Panc1 (cell line): ENCODE measurements at regions not wholly inside any gene's neighbourhood (a gene's known extent, or its start where the extent isn't known, plus 50 kb on each side); places are given as distances from the start of the nearest gene placed in this dataset.

Source experiments
- ATAC-seq: fragments of 200-7000 bp; cut with Tn5 transposase; 2 replicates; pipeline ENCODE4 v1.9.1; 2020; ENCODE audit warnings: mild to moderate bottlenecking, moderate library complexity
- BruUV-seq: library from RNA; stranded (reverse); fragments of 400-500 nt; replicated peaks from 2 replicates; lab custom pipeline; 2021; lab: Mats Ljungman, UMichigan
- CTCF ChIA-PET: fragments of 300-600 bp; sonication (Branson Sonifier 250); formaldehyde crosslinking; loops from one replicate; lab custom pipeline; 2022; ENCODE audit warnings: antibody characterized with exemption; lab: Charles Lee
- POLR2A ChIA-PET: fragments of 300-600 bp; sonication (Branson Sonifier 250); formaldehyde crosslinking; loops from one replicate; lab custom pipeline; 2022; ENCODE audit warnings: antibody characterized with exemption; lab: Charles Lee
- DNase-seq: peaks from one replicate; pipeline ENCODE4 v3.0.0-alpha.2; 2010; ENCODE audit warnings: low read depth, low spot score
- H3K27ac ChIP-seq: 2 replicates; pipeline ENCODE4 v1.5.1; 2011; ENCODE audit warnings: mild to moderate bottlenecking, low read length, inconsistent platforms
- H3K27me3 ChIP-seq: fragments of 200-500 bp; sonication (Bioruptor generic); 2 replicates; pipeline ENCODE4 v1.6.0; 2014; ENCODE audit warnings: low read length, inconsistent platforms; ENCODE audit not compliant: control insufficient read depth, insufficient read depth
- H3K36me3 ChIP-seq: fragments of 200-500 bp; sonication (Bioruptor generic); 2 replicates; pipeline ENCODE4 v1.5.1; 2014; ENCODE audit warnings: inconsistent platforms, mild to moderate bottlenecking, low read length, moderate library complexity; ENCODE audit not compliant: control insufficient read depth, insufficient read depth
- H3K4me1 ChIP-seq: 2 replicates; pipeline ENCODE4 v1.5.1; 2011; ENCODE audit warnings: inconsistent platforms, mild to moderate bottlenecking, low read length, moderate library complexity; ENCODE audit not compliant: control insufficient read depth, insufficient read depth
- H3K4me3 ChIP-seq, 2 experiments: 2 replicates each; pipeline ENCODE4 v1.5.1; 2011 to 2012; ENCODE audit warnings: low read depth in 2 of 2, low read length in 2 of 2, mild to moderate bottlenecking in 2 of 2, inconsistent platforms in 1 of 2, moderate library complexity in 1 of 2
- H3K9me3 ChIP-seq: fragments of 200-500 bp; sonication (Bioruptor generic); 2 replicates; pipeline ENCODE4 v1.5.1; 2014; ENCODE audit warnings: low read depth, mild to moderate bottlenecking, inconsistent platforms, low read length, moderate library complexity; ENCODE audit not compliant: control insufficient read depth, insufficient read depth
- CTCF ChIP-seq: fragments of 450-650 bp; IDR thresholded peaks from 2 replicates; pipeline ENCODE4 v1.5.1; 2017; ENCODE audit warnings: mild to moderate bottlenecking
- POLR2AphosphoS5 ChIP-seq: IDR thresholded peaks from 2 replicates; pipeline ENCODE4 v1.6.1; 2012; ENCODE audit warnings: mild to moderate bottlenecking, low read depth, low read length, moderate library complexity
- REST ChIP-seq, 2 experiments: IDR thresholded peaks; 2 replicates each; pipeline ENCODE4 v1.6.1; 2011 to 2012; ENCODE audit warnings: low read depth in 2 of 2, control low read depth in 1 of 2, low read length in 1 of 2, mild to moderate bottlenecking in 1 of 2, moderate library complexity in 1 of 2; ENCODE audit not compliant: insufficient read depth in 1 of 2
- SIN3A ChIP-seq: IDR thresholded peaks from 2 replicates; pipeline ENCODE4 v1.6.1; 2012; ENCODE audit warnings: low read depth, mild to moderate bottlenecking, low read length, moderate library complexity, borderline replicate concordance; ENCODE audit not compliant: insufficient read depth
- TCF7L2 ChIP-seq: IDR thresholded peaks from 2 replicates; pipeline ENCODE4 v1.6.1; 2011; ENCODE audit warnings: mild to moderate bottlenecking, low read depth, low read length, inconsistent platforms
- in situ Hi-C: cut with HindIII; loops from 2 replicates; pipeline ENCODE4 v1.10.0; 2016; ENCODE audit warnings: low sequenced_read_pairs, low pct_unique_long_range_greater_than_20kb
- intact Hi-C: fragments of 100-400 bp; cut with micrococcal nuclease; formaldehyde crosslinking; loops from one replicate; pipeline ENCODE4 v1.10.0; 2022; ENCODE audit not compliant: unreplicated experiment

DNA sequence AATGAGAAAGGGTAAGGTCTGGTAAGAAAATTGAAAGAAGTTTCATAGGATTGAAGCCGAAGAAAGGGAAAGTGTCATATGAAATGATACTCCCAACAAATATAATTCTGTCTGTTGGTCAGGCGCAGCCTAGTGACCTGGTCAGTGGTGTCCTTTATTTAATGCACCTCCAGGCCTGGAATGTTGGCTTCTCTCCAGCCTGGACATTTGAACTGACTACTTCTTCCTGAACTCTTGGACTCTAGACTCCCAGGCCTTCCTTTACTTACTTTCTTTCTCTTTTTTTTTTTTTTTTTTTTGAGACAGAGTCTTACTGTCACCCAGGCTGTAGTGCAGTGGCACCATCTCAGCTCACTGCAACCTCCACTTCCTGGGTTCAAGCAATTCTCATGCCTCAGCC lies 1381.5 kb upstream of the WWC1 start:
- no TSS peak for BruUV-seq
- Histone ChIP-seq H3K9me3 (no peaks in the 10 kb centered on the region), H3K4me3 (no peak overlapping the region), H3K4me1 (no peaks in the 10 kb centered on the region), H3K27me3 (no peaks in the 10 kb centered on the region), H3K36me3 (no peaks in the 10 kb centered on the region), H3K27ac (no peak overlapping the region)
- ChIA-PET CTCF (no interaction called here), POLR2A (no interaction called here)
- DNase-seq = no peak
- TF ChIP-seq TCF7L2 (no peak), SIN3A (no peak), POLR2AphosphoS5 (no peak), CTCF (no peak), REST (IDR thresholded peaks at IDR 0.05; ENCODE audit: insufficient read depth in 1 of 2, low read depth in 2 of 2, low read length in 1 of 2) (no peak)
- ATAC-seq = no peak
- in situ Hi-C loops = no loop called here
- intact Hi-C loops = no loop called here

GRCh38 chr5:166910995-166911394 lies 1380.5 kb upstream of the WWC1 start:
- no peak for TF ChIP-seq CTCF
- no peak for TF ChIP-seq TCF7L2
- no peak for TF ChIP-seq POLR2AphosphoS5
- TF ChIP-seq SIN3A = no peak
- TF ChIP-seq REST (IDR thresholded peaks at IDR 0.05; ENCODE audit: insufficient read depth in 1 of 2, low read depth in 2 of 2, low read length in 1 of 2) = no peak
- Histone ChIP-seq H3K27me3 (no peaks in the 10 kb centered on the region), H3K9me3 (no peaks in the 10 kb centered on the region), H3K4me1 (no peaks in the 10 kb centered on the region), H3K27ac (no peak overlapping the region), H3K36me3 (no peaks in the 10 kb centered on the region), H3K4me3 (no peak overlapping the region)
- DNase-seq = no peak
- intact Hi-C loops = no loop called here
- ATAC-seq = no peak
- POLR2A ChIA-PET = no interaction called here
- CTCF ChIA-PET = no interaction called here
- in situ Hi-C loops = no loop called here
- no TSS peak for BruUV-seq
